Lower lobe of right lung (tissue), 2 donors: ENCODE measurements at regions not wholly inside any gene's neighbourhood (a gene's known extent, or its start where the extent isn't known, plus 50 kb on each side); places are given as distances from the start of the nearest gene placed in this dataset.
A peak's percentile ranks its signal among the peaks of the same experiment; 100 is the strongest.

Experiments used
- ATAC-seq, 2 donors: fragments of 200-7000 bp; cut with Tn5 transposase; one replicate each; pipeline ENCODE4 v1.9.1; 2020 to 2022; ENCODE audit warnings: mild to moderate bottlenecking in 2 of 2, moderate library complexity in 2 of 2
- DNase-seq: peaks from one replicate; pipeline ENCODE4 v3.0.0-alpha.2; 2020
- H3K27ac ChIP-seq: fragments of 200-600 bp; one replicate; pipeline ENCODE4 v1.8.0; 2022
- H3K27me3 ChIP-seq: fragments of 200-600 bp; one replicate; pipeline ENCODE4 v1.8.0; 2022; ENCODE audit warnings: low read depth
- H3K36me3 ChIP-seq: fragments of 200-600 bp; one replicate; pipeline ENCODE4 v1.8.0; 2022; ENCODE audit warnings: mild to moderate bottlenecking
- H3K4me1 ChIP-seq: fragments of 200-600 bp; one replicate; pipeline ENCODE4 v1.8.0; 2022
- H3K4me3 ChIP-seq: fragments of 200-600 bp; one replicate; pipeline ENCODE4 v1.8.0; 2022; ENCODE audit warnings: mild to moderate bottlenecking
- H3K9me3 ChIP-seq: fragments of 200-600 bp; one replicate; pipeline ENCODE4 v1.8.0; 2022
- intact Hi-C: fragments of 100-400 bp; cut with DNase I; formaldehyde crosslinking; loops from one replicate; pipeline ENCODE4 v1.11.0; 2022
- TF ChIP-seq, protein P1 (sequence below): fragments of 200-600 bp; IDR thresholded peaks from one replicate; pipeline ENCODE4 v1.8.0; 2022; ENCODE audit warnings: antibody characterized with exemption, mild to moderate bottlenecking
- donor health status: DM: no; HTN: yes; CAD: no; lungs with severe emphysema.

DNA sequence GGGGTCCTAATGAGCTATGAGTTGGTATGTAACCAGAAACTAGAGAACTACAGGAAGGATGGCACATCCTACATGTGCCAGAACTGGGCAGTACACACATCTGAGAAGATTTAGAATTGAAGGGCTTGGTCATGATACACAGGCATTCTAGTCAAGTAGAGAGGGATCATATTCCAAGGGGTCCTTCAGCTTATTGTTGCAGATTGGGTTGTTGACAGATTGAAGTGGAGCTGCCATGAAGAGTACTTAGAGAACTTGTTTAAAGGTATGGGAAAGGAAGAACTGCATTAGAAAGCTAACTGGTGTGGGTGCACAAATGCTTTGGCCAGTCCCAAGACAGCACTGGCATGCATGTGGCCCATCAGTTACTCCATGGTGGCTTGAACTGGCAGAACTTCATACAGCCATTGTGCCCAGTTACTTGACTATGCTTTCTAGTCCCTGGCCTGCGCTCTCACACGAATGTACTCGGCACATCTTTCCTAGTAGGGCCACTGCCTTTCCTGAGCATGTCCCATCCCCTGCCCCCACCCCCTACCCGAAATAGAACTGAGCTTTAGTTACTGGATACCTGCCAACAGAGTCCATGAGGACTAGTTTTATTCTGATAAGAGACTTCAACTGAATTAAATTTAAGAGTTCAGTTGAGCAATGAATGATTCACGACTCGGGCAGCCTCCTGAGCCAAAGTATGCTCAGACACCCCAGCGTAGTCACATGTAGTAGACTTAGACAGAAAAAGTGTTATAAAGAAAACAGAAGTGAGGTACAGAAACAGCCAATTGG, 64.0 kb downstream of the CCNG2 start:
- Histone ChIP-seq H3K27me3 (no peaks in the 10 kb centered on the region), H3K4me3 (no peak overlapping the region), H3K9me3 (no peaks in the 10 kb centered on the region), H3K27ac (no peak overlapping the region), H3K36me3 (no peaks in the 10 kb centered on the region), H3K4me1 (no peaks in the 10 kb centered on the region)
- ATAC-seq: peak; percentile 59 to 62
- TF ChIP-seq, protein P1, sequence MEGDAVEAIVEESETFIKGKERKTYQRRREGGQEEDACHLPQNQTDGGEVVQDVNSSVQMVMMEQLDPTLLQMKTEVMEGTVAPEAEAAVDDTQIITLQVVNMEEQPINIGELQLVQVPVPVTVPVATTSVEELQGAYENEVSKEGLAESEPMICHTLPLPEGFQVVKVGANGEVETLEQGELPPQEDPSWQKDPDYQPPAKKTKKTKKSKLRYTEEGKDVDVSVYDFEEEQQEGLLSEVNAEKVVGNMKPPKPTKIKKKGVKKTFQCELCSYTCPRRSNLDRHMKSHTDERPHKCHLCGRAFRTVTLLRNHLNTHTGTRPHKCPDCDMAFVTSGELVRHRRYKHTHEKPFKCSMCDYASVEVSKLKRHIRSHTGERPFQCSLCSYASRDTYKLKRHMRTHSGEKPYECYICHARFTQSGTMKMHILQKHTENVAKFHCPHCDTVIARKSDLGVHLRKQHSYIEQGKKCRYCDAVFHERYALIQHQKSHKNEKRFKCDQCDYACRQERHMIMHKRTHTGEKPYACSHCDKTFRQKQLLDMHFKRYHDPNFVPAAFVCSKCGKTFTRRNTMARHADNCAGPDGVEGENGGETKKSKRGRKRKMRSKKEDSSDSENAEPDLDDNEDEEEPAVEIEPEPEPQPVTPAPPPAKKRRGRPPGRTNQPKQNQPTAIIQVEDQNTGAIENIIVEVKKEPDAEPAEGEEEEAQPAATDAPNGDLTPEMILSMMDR: no peak
- intact Hi-C loops: no loop called here
- DNase-seq: no peak

DNA sequence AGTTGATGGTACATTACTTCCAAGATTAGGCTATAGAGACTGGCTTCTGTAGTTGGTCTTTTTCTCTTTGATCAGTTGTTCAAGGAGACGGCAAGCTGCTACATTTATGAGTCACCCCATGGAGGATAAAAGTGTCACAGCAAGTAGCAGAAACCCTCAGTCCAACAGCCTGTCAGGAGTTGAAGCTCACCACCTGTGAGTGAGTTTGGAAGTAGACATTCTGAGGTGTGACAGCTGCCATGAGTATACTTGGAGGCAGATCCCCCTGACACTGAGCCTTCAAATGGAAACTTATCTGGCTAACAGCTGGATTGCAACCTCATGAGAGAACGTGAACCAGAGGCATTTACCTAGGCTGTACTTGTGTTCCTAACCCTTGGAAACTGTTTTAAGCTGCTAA, 68.0 kb downstream of the CCNG2 start:
- ATAC-seq: no peak
- TF ChIP-seq, protein P1: no peak
- H3K27ac ChIP-seq: no peak overlapping the region
- H3K4me3 ChIP-seq: no peak overlapping the region
- H3K36me3 ChIP-seq: no peaks in the 10 kb centered on the region
- H3K9me3 ChIP-seq: peaks cover 8% of the 10 kb centered on the region
- intact Hi-C loops: no loop called here
- DNase-seq: no peak
- no peaks in the 10 kb centered on the region for H3K27me3 ChIP-seq
- no peaks in the 10 kb centered on the region for H3K4me1 ChIP-seq

DNA sequence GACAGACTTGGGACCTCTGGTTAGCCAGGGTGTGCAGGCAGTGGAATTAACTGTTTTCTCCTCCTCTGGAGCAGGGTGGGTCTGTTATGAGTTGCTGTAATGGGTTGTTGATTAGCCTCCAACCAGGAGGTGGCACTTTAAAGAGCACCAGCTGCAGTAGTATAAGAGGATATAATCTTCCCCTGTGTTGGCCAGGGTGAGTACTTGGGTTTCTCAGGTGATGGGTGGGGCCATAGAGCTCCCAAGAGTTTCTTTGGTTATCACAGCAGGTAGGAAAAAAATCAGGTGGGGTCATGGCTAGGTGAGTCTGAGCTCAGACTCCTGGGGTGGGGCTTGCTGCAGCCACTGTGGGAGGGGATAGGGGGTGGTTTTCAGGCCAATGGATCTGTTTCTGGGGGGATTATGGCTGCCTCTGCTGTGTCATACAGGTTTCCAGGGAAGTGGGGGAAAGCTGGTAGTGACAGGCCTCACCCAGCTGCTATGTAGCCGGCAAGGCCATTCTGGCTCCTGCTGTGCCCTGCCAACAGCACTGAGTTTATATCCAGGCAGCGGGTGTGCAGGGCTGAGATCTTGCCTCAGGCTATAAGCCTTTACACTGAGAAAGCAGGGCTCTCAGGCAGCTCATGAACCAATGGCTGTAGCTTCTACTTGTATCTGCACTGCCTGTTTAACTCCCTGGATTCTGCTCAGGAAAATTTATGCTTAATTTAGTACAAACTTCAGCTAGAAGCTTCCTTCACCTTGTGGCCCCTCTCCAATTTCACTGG, 70.1 kb downstream of the CCNG2 start:
- intact Hi-C loops: no loop called here
- Histone ChIP-seq H3K36me3 (no peaks in the 10 kb centered on the region), H3K4me3 (no peak overlapping the region), H3K4me1 (no peaks in the 10 kb centered on the region), H3K27ac (no peak overlapping the region), H3K9me3 (peaks cover 8% of the 10 kb centered on the region), H3K27me3 (no peaks in the 10 kb centered on the region)
- TF ChIP-seq, protein P1: no peak
- ATAC-seq: no peak
- no peak for DNase-seq

DNA sequence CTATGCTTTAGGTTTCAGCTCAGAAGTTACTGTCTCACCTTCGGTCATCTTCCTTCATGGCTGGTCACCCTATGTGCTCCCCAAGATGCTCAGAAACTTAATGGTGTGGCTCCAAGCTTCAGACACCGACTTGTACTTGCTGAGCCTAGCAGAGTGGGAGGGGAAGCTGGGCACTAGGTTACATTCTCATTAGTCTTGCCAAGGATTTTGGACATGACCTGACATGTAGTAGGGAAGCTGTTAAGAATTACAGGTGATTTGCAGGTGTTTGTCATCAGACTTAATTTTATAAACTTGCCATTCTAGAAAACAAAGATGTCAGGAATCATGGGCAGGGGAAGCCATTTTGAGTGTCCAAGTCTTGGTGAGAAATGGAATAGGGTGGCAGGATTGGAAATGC, 72.4 kb downstream of the CCNG2 start:
- DNase-seq (no peak), ATAC-seq (no peak)
- no peaks in the 10 kb centered on the region for H3K27me3 ChIP-seq
- intact Hi-C loops: no loop called here
- no peak overlapping the region for H3K27ac ChIP-seq
- peaks cover 8% of the 10 kb centered on the region for H3K9me3 ChIP-seq
- no peak overlapping the region for H3K4me3 ChIP-seq
- no peaks in the 10 kb centered on the region for H3K4me1 ChIP-seq
- H3K36me3 ChIP-seq: no peaks in the 10 kb centered on the region
- TF ChIP-seq, protein P1: no peak

DNA sequence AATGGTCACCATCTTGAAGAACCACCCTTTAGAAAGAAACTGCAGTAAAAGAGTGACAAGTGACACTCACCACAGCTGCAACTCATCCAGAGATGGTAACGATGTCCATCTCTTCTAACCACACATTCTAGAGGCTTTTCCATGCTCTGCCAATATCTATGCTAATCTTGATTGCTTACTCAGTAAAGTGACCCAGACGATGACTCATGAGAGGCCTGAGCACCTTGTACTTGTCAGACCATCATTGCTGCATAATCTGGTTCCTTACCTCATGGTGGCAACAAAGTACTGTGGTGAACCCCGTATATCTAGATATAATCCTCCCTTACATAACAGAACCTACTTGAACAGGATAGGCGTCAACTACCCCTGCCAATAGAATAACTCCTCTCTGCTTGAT, 75.6 kb downstream of the CCNG2 start:
- intact Hi-C loops: no loop called here
- H3K27ac ChIP-seq: no peak overlapping the region
- H3K4me1 ChIP-seq: no peaks in the 10 kb centered on the region
- H3K4me3 ChIP-seq: no peak overlapping the region
- H3K27me3 ChIP-seq: no peaks in the 10 kb centered on the region
- H3K36me3 ChIP-seq: no peaks in the 10 kb centered on the region
- peaks cover 4% of the 10 kb centered on the region for H3K9me3 ChIP-seq
- TF ChIP-seq, protein P1: no peak
- no peak for ATAC-seq
- DNase-seq: no peak
